HG02840 (cell line): ENCODE measurements at regions not wholly inside any gene's neighbourhood (a gene's known extent, or its start where the extent isn't known, plus 50 kb on each side); places are given as distances from the start of the nearest gene placed in this dataset.

Source experiments
- ATAC-seq: cut with Tn5 transposase; IDR thresholded peaks from one replicate; pipeline ENCODE4 v1.9.1; 2021; ENCODE audit warnings: mild to moderate bottlenecking, moderate library complexity, moderate number of reproducible peaks; ENCODE audit not compliant: unreplicated experiment, low FRiP score

- ATAC-seq, result peak; percentile 19
Measured at GRCh38 chr3:42013691-42014457, 52.0 kb upstream of the ULK4 start.

GRCh38 chr3:42012935-42013690 is 51.2 kb upstream of the ULK4 start:
- ATAC-seq, result peak; percentile 64

DNA sequence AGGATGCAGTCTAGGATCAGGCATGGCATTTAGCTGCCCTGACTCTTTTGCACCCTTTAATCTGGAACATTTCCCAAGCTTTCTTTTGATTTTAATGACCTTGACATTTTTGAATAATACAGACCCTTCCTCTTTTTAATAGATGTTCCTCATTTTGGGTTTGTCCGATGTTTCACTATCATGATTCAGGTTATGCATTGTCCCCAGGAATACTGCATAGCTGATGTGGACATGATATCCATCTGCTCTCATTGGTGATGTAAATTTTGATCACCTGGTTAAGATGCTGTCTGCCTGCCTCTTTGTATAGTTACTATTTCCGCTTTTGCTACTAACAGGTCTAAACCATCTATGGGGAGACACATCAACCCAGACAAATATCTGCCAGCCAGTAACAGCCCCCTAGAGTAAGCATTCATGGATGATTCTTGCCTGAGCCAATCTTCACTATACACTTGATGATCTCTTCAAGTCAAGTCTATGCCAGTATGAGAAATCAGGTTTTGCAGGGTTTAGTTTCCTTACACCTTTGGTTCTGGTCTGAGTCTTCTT is 50.6 kb upstream of the ULK4 start:
- peak; percentile 25 for ATAC-seq
